Right lobe of liver (tissue), 6 donors: ENCODE measurements at regions not wholly inside any gene's neighbourhood (a gene's known extent, or its start where the extent isn't known, plus 50 kb on each side); places are given as distances from the start of the nearest gene placed in this dataset.
"Not testable (repeated sequence)": the region's sequence is repeated elsewhere in the genome, so short reads cannot be mapped to it uniquely, and the experiment has no call there.

ENCODE experiments used
- ATAC-seq, 4 donors: fragments of 200-7000 bp; cut with Tn5 transposase; one replicate each; pipeline ENCODE4 v1.9.1; 2020; ENCODE audit warnings: mild to moderate bottlenecking in 4 of 4, moderate library complexity in 4 of 4
- DNase-seq, 3 donors: peaks; one replicate each; pipeline ENCODE4 v3.0.0-alpha.2; 2020
- H3K27ac ChIP-seq, 3 donors: fragments of 200-600 bp; one replicate each; pipeline ENCODE4 v1.8.0; 2022
- H3K27me3 ChIP-seq, 2 donors: fragments of 200-600 bp; one replicate each; pipeline ENCODE4 v1.8.0; 2022
- H3K36me3 ChIP-seq, 4 donors: fragments of 200-600 bp; sonication (generic) in 1 of 4; one replicate each; pipeline versions ENCODE4 v1.5.1 to v1.8.0; 2017 to 2022; ENCODE audit warnings: control low read depth in 1 of 4
- H3K4me1 ChIP-seq, 4 donors: fragments of 200-600 bp; sonication (generic) in 1 of 4; one replicate each; pipeline versions ENCODE4 v1.5.1 to v1.8.0; 2017 to 2022; ENCODE audit warnings: control low read depth in 1 of 4
- H3K4me3 ChIP-seq, 3 donors: fragments of 200-600 bp; one replicate each; pipeline ENCODE4 v1.8.0; 2022
- H3K9me3 ChIP-seq, 4 donors: fragments of 200-600 bp; sonication (generic) in 1 of 4; one replicate each; pipeline versions ENCODE4 v1.5.1 to v1.8.0; 2017 to 2022; ENCODE audit warnings: control low read depth in 1 of 4
- POLR2A ChIP-seq: fragments of 450-650 bp; IDR thresholded peaks from one replicate; pipeline ENCODE4 v1.6.1; 2017; ENCODE audit warnings: antibody characterized with exemption, mild to moderate bottlenecking
- WGBS: methylation state at CpG from one replicate; pipeline ENCODE4 v1.1.6; 2018; ENCODE audit warnings: low coverage, low lambda C conversion rate; ENCODE audit not compliant: insufficient coverage; ENCODE audit errors: missing lambda C conversion rate; 5-methylcytosine and 5-hydroxymethylcytosine counted together
- intact Hi-C, 2 donors: fragments of 100-400 bp; cut with DNase I; formaldehyde crosslinking; loops; one replicate each; pipeline versions ENCODE4 v1.11.2 to v1.14.1; 2022
- TF ChIP-seq, protein P1 (sequence below), 4 donors: fragments of 200-600 bp in 3 of 4; fragments of 450-650 bp in 1 of 4; IDR thresholded peaks; one replicate each; pipeline versions ENCODE4 v1.5.1 to v1.8.0; 2016 to 2022; ENCODE audit warnings: antibody characterized with exemption in 4 of 4, mild to moderate bottlenecking in 2 of 4
- donor health status: DM: no; HTN: yes; CAD: no.
- donor health status: DM: no; HTN: no; CAD: no.
- donor health status: DM: no; HTN: no; CAD: no.
- donor health status: DM: no; HTN: yes; CAD: no.
- donor health status: DM: no; HTN: yes; CAD: no.

DNA sequence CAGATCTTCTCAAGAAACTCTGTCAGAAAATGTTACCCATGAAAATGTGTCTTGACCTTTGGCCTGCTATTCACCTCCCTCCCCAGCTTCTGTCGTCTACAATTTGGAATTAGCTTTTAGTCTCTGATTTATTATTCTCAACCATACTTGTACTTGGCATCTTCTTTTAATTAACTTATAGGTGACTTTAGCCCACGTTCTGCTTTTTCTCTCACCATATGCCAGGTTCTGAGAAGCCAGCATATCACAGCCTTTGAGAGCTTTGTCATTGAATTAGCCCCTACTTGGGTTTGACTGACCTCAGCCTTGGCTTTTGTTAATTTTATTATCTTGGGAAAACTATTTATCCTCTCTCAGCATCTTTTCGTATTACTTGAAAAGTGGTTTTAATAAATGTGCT lies 355.9 kb downstream of the OXSM start:
- no peak overlapping the region for H3K27ac ChIP-seq
- H3K27me3 ChIP-seq, result no peaks in the 10 kb centered on the region
- no peak for ATAC-seq
- no peak for DNase-seq
- no peak overlapping the region for H3K4me3 ChIP-seq
- no peaks in the 10 kb centered on the region for H3K36me3 ChIP-seq
- no peaks in the 10 kb centered on the region for H3K4me1 ChIP-seq
- H3K9me3 ChIP-seq, result no peaks in the 10 kb centered on the region
- intact Hi-C loops, result no loop called here
- TF ChIP-seq, protein P1, sequence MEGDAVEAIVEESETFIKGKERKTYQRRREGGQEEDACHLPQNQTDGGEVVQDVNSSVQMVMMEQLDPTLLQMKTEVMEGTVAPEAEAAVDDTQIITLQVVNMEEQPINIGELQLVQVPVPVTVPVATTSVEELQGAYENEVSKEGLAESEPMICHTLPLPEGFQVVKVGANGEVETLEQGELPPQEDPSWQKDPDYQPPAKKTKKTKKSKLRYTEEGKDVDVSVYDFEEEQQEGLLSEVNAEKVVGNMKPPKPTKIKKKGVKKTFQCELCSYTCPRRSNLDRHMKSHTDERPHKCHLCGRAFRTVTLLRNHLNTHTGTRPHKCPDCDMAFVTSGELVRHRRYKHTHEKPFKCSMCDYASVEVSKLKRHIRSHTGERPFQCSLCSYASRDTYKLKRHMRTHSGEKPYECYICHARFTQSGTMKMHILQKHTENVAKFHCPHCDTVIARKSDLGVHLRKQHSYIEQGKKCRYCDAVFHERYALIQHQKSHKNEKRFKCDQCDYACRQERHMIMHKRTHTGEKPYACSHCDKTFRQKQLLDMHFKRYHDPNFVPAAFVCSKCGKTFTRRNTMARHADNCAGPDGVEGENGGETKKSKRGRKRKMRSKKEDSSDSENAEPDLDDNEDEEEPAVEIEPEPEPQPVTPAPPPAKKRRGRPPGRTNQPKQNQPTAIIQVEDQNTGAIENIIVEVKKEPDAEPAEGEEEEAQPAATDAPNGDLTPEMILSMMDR (IDR thresholded peaks at IDR 0.05), result no peak
- no peak for TF ChIP-seq POLR2A
- whole genome bisulfite sequencing, result 35% methylated on average over 3 of the region's 3 CpGs

DNA sequence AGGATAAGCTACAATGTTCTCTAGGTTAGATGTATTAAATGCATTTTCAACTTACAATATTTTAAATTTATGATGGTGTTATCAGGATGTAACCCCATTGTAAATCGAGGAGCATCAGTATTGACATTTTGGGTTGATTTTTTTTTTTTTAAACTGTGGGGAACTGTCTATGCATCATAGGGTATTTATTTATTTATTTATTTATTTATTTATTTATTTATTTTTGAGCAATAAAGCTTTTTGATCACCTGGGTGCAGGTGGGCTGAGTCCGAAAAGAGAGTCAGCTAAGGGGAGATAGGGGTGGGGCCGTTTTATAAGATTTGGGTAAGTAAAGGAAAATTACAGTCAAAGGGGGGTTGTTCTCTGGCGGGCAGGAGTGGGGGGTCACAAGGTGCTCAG lies 367.5 kb downstream of the OXSM start:
- 62% methylated on average over 4 of the region's 4 CpGs for WGBS
- H3K27ac ChIP-seq, H3K27me3 ChIP-seq, ATAC-seq, H3K4me3 ChIP-seq, DNase-seq, intact Hi-C loops, H3K9me3 ChIP-seq, H3K4me1 ChIP-seq, H3K36me3 ChIP-seq: not testable (repeated sequence)

GRCh38 chr3:26171006-26171405 lies 381.1 kb downstream of the OXSM start:
- H3K4me3 ChIP-seq, result no peak overlapping the region
- H3K27ac ChIP-seq, result no peak overlapping the region
- ATAC-seq (no peak), DNase-seq (no peak)
- intact Hi-C loops, result no loop called here
- TF ChIP-seq POLR2A, result no peak
- TF ChIP-seq, protein P1 (IDR thresholded peaks at IDR 0.05), result no peak
- H3K4me1 ChIP-seq, result no peaks in the 10 kb centered on the region
- H3K9me3 ChIP-seq, result no peaks in the 10 kb centered on the region
- no peaks in the 10 kb centered on the region for H3K36me3 ChIP-seq
- H3K27me3 ChIP-seq, result no peaks in the 10 kb centered on the region

GRCh38 chr3:26191556-26191955 lies 401.7 kb downstream of the OXSM start:
- TF ChIP-seq, protein P1 (IDR thresholded peaks at IDR 0.05), result no peak
- TF ChIP-seq POLR2A, result no peak
- intact Hi-C loops, result no loop called here
- 63% methylated on average over 1 of the region's 1 CpG for WGBS
- Histone ChIP-seq H3K36me3 (no peaks in the 10 kb centered on the region), H3K4me3 (no peak overlapping the region), H3K27ac (no peak overlapping the region), H3K27me3 (no peaks in the 10 kb centered on the region), H3K4me1 (no peaks in the 10 kb centered on the region), H3K9me3 (no peaks in the 10 kb centered on the region)
- ATAC-seq (no peak), DNase-seq (no peak)

DNA sequence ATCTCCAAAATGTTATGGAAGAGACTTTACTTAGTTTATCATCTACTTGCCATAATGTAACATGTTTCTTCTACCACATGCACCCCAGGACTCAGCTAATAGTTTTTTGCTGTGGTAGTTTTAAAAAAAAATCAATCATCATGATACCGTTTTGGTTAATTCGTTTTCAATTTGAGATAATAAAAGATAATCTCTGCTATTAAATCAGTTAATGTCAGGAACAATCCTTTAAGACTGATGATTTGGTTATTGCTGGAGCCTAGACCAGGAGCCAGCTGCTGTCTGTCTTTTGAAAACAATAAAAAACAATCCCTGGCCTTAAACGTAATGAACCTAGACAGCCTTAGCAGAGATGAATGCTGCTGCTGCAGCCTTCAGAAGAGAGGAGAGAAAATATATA lies 403.7 kb downstream of the OXSM start:
- intact Hi-C loops, result no loop called here
- DNase-seq (no peak), ATAC-seq (no peak)
- Histone ChIP-seq H3K27ac (no peak overlapping the region), H3K4me1 (no peaks in the 10 kb centered on the region), H3K4me3 (no peak overlapping the region), H3K36me3 (no peaks in the 10 kb centered on the region), H3K9me3 (no peaks in the 10 kb centered on the region), H3K27me3 (no peaks in the 10 kb centered on the region)
- 51% methylated on average over 3 of the region's 3 CpGs for WGBS
- TF ChIP-seq, protein P1 (IDR thresholded peaks at IDR 0.05), result no peak
- TF ChIP-seq POLR2A, result no peak
